ENCODE measurements at regions not wholly inside any gene's neighbourhood (a gene's known extent, or its start where the extent isn't known, plus 50 kb on each side); places are given as distances from the start of the nearest gene placed in this dataset.

DNA sequence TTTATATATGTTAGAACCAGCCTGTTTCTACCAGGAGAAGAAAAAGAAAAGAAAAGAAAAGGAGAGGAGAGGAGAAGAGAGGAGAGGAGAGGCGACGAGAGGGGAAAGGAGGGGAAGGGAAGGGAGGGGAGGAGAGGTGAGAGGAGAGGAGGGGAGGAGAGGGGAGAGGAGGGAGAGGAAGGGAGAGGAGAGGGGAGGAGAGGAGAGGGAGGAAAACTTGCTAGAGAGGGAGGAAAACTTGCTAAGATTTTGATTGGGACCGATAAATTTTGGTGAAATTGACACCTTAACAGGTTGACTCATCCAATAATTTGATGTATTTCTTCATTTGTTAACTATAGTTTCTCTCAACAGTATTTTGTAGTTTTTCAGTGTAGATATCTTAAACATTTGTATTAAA is 164.0 kb upstream of the SYT1 start:
- Mint-ChIP-seq H3K27me3 (no peaks in the 10 kb centered on the region), H3K36me3 (no peaks in the 10 kb centered on the region), H3K4me3 (no peak overlapping the region), H3K27ac (no peak overlapping the region), H3K4me1 (no peaks in the 10 kb centered on the region), H3K9me3 (peaks cover 2% of the 10 kb centered on the region)
- DNase-seq (ENCODE audit: low spot score in 2 of 2) (no peak), ATAC-seq (ENCODE audit: low read depth) (no peak)

- Mint-ChIP-seq H3K4me3 (no peak overlapping the region), H3K36me3 (no peaks in the 10 kb centered on the region), H3K4me1 (no peaks in the 10 kb centered on the region), H3K9me3 (peaks cover 2% of the 10 kb centered on the region), H3K27me3 (no peaks in the 10 kb centered on the region), H3K27ac (no peak overlapping the region)
- DNase-seq (ENCODE audit: low spot score in 2 of 2) (no peak), ATAC-seq (ENCODE audit: low read depth) (no peak)
Observed at GRCh38 chr12:78703820-78704525, 160.6 kb upstream of the SYT1 start.

- Mint-ChIP-seq H3K27me3 (no peaks in the 10 kb centered on the region), H3K4me3 (no peak overlapping the region), H3K4me1 (no peaks in the 10 kb centered on the region), H3K36me3 (no peaks in the 10 kb centered on the region), H3K9me3 (no peaks in the 10 kb centered on the region), H3K27ac (no peak overlapping the region)
- ATAC-seq (ENCODE audit: low read depth) (no peak), DNase-seq (ENCODE audit: low spot score in 2 of 2) (no peak)
Observed at GRCh38 chr12:78711954-78712353, 152.6 kb upstream of the SYT1 start.

GRCh38 chr12:78712834-78713481 is 151.6 kb upstream of the SYT1 start:
- no peaks in the 10 kb centered on the region for H3K4me1 Mint-ChIP-seq
- DNase-seq (ENCODE audit: low spot score in 2 of 2) (no peak), ATAC-seq (ENCODE audit: low read depth) (no peak)
- no peak overlapping the region for H3K4me3 Mint-ChIP-seq
- H3K36me3 Mint-ChIP-seq: no peaks in the 10 kb centered on the region
- H3K27me3 Mint-ChIP-seq: no peaks in the 10 kb centered on the region
- no peak overlapping the region for H3K27ac Mint-ChIP-seq
- no peaks in the 10 kb centered on the region for H3K9me3 Mint-ChIP-seq

DNA sequence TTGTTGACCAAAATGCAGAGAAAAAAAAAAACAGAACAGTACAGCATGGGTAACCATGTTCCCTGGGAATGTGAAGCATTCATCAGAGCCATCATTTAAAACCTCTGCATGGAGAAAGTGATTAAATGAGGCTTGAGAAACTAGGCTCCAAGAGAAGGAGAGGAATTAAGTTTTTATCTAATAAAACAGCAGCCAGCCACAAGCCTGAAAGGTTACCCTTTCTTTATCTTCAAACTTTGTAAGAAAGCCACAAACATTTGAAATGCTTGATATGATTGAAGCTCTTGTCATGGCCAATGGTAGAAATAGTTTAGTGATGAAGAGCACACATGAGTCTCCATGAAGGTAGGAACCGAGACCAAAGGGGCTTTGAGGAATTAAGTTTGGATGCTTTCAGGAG is 144.9 kb upstream of the SYT1 start:
- Mint-ChIP-seq H3K27me3 (no peaks in the 10 kb centered on the region), H3K36me3 (no peaks in the 10 kb centered on the region), H3K9me3 (no peaks in the 10 kb centered on the region), H3K4me3 (no peak overlapping the region), H3K27ac (no peak overlapping the region), H3K4me1 (no peaks in the 10 kb centered on the region)
- DNase-seq (ENCODE audit: low spot score in 2 of 2) (no peak), ATAC-seq (ENCODE audit: low read depth) (no peak)

GRCh38 chr12:78721906-78722305 is 142.7 kb upstream of the SYT1 start:
- Mint-ChIP-seq H3K27ac (no peak overlapping the region), H3K4me3 (no peak overlapping the region), H3K4me1 (no peaks in the 10 kb centered on the region), H3K36me3 (no peaks in the 10 kb centered on the region), H3K27me3 (no peaks in the 10 kb centered on the region), H3K9me3 (no peaks in the 10 kb centered on the region)
- no peak for ATAC-seq (ENCODE audit: low read depth)
- no peak for DNase-seq (ENCODE audit: low spot score in 2 of 2)

DNA sequence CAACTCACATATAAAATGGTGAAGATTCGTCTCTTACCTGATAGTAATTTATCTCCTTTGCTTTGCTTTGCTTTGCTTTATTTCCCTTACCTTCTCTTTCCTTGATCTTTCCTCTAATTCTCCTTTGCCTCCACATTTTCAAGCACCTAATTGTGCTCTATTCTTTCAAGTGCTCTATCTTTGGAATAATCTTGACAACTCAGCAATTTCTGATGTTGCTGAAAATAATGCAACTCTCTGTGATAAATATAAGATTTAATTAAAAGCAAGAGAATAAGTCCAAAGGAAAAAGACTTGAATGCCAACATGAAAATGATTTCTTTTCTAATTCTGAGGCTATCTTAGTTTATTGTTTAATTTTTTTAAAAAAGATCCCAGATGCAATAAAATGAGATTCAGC is 139.5 kb upstream of the SYT1 start:
- DNase-seq (ENCODE audit: low spot score in 2 of 2) (no peak), ATAC-seq (ENCODE audit: low read depth) (no peak)
- Mint-ChIP-seq H3K36me3 (no peaks in the 10 kb centered on the region), H3K27ac (no peak overlapping the region), H3K4me1 (no peaks in the 10 kb centered on the region), H3K27me3 (no peaks in the 10 kb centered on the region), H3K9me3 (no peaks in the 10 kb centered on the region), H3K4me3 (no peak overlapping the region)

- Mint-ChIP-seq H3K4me3 (no peak overlapping the region), H3K36me3 (no peaks in the 10 kb centered on the region), H3K27me3 (no peaks in the 10 kb centered on the region), H3K4me1 (no peaks in the 10 kb centered on the region), H3K9me3 (no peaks in the 10 kb centered on the region), H3K27ac (no peak overlapping the region)
- no peak for DNase-seq (ENCODE audit: low spot score in 2 of 2)
- no peak for ATAC-seq (ENCODE audit: low read depth)
Observed at GRCh38 chr12:78725951-78726580, 138.5 kb upstream of the SYT1 start.

GRCh38 chr12:78726854-78727253 is 137.7 kb upstream of the SYT1 start:
- DNase-seq (ENCODE audit: low spot score in 2 of 2) (no peak), ATAC-seq (ENCODE audit: low read depth) (no peak)
- Mint-ChIP-seq H3K36me3 (no peaks in the 10 kb centered on the region), H3K4me1 (no peaks in the 10 kb centered on the region), H3K27me3 (no peaks in the 10 kb centered on the region), H3K4me3 (no peak overlapping the region), H3K27ac (no peak overlapping the region), H3K9me3 (peaks cover under 1% of the 10 kb centered on the region)

- ATAC-seq (ENCODE audit: low read depth) (no peak), DNase-seq (ENCODE audit: low spot score in 2 of 2) (no peak)
- Mint-ChIP-seq H3K27ac (no peak overlapping the region), H3K4me3 (no peak overlapping the region), H3K4me1 (no peaks in the 10 kb centered on the region), H3K9me3 (peaks cover 5% of the 10 kb centered on the region), H3K27me3 (no peaks in the 10 kb centered on the region), H3K36me3 (no peaks in the 10 kb centered on the region)
Observed at GRCh38 chr12:78732481-78732880, 132.1 kb upstream of the SYT1 start.

DNA sequence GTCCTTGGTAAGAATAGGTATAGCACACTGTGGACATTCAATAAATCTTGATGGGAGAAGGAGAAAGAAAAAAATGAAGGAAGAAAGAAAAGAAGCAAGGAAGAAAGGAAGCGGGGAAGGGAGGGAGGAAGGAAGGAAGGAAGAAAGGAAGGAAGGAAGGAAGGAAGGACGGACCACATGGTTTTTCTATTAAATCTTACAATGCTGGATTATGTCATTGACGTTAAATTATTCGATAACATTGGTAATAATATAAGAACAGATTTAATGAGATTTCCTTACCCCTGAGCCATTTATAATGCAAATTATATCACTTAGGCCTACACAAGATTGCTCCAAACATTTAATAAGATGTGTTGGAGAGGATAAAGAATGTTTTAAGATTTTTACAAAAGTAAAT is 124.9 kb upstream of the SYT1 start:
- H3K36me3 Mint-ChIP-seq: no peaks in the 10 kb centered on the region
- no peaks in the 10 kb centered on the region for H3K27me3 Mint-ChIP-seq
- H3K27ac Mint-ChIP-seq: no peak overlapping the region
- H3K4me1 Mint-ChIP-seq: no peaks in the 10 kb centered on the region
- ATAC-seq (ENCODE audit: low read depth) (no peak), DNase-seq (ENCODE audit: low spot score in 2 of 2) (no peak)
- H3K4me3 Mint-ChIP-seq: no peak overlapping the region
- peaks cover 1% of the 10 kb centered on the region for H3K9me3 Mint-ChIP-seq

DNA sequence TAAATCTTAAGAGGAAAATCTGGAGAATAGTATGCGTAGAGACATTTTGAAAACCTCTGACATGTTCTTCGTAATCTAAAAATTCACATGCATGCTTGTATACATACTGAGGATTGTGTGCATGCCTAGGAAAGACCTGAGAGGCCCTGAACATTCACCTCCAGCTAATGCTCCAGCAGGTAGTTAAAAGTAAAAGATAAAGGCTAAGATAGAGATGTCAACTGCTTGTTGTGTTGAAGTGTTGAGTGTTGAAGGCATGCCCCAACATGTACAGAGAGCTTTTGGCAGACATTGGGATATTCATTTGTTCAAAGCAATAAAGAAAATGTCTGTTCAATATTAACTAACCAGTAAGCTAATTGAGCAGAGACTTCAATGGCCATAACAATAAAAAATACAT is 118.6 kb upstream of the SYT1 start:
- no peak for DNase-seq (ENCODE audit: low spot score in 2 of 2)
- no peaks in the 10 kb centered on the region for H3K36me3 Mint-ChIP-seq
- peaks cover 4% of the 10 kb centered on the region for H3K9me3 Mint-ChIP-seq
- ATAC-seq (ENCODE audit: low read depth): no peak
- H3K27ac Mint-ChIP-seq: no peak overlapping the region
- no peak overlapping the region for H3K4me3 Mint-ChIP-seq
- no peaks in the 10 kb centered on the region for H3K4me1 Mint-ChIP-seq
- H3K27me3 Mint-ChIP-seq: no peaks in the 10 kb centered on the region

DNA sequence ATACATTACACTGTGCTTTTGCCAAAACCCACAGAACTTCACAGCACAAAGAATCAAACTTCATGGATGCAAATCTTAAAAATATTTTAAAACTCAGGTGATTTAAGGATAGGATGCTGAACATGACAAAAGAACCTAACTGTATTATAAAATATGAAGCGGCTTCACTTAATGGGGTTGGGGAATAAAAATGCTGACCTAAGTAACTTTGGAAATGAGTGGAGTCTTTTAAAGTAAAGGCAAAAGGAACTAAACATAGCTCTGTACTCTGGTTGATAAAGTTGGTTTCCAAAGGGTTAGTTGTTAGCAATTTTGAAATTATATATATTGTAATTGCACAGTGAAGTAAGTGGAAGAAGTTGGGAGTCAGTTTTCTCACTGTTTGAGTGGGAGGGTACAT is 111.5 kb upstream of the SYT1 start:
- Mint-ChIP-seq H3K4me1 (no peaks in the 10 kb centered on the region), H3K27me3 (no peaks in the 10 kb centered on the region), H3K36me3 (no peaks in the 10 kb centered on the region), H3K27ac (no peak overlapping the region), H3K9me3 (peaks cover 2% of the 10 kb centered on the region), H3K4me3 (no peak overlapping the region)
- ATAC-seq (ENCODE audit: low read depth): no peak
- DNase-seq (ENCODE audit: low spot score in 2 of 2): no peak

- Mint-ChIP-seq H3K9me3 (peaks cover 5% of the 10 kb centered on the region), H3K27ac (no peak overlapping the region), H3K27me3 (no peaks in the 10 kb centered on the region), H3K36me3 (no peaks in the 10 kb centered on the region), H3K4me1 (no peaks in the 10 kb centered on the region), H3K4me3 (no peak overlapping the region)
- DNase-seq (ENCODE audit: low spot score in 2 of 2) (no peak), ATAC-seq (ENCODE audit: low read depth) (no peak)
Observed at GRCh38 chr12:78756936-78757335, 107.6 kb upstream of the SYT1 start.

- ATAC-seq (ENCODE audit: low read depth) (no peak), DNase-seq (ENCODE audit: low spot score in 2 of 2) (no peak)
- H3K27ac Mint-ChIP-seq: no peak overlapping the region
- H3K9me3 Mint-ChIP-seq: peaks cover 5% of the 10 kb centered on the region
- H3K27me3 Mint-ChIP-seq: no peaks in the 10 kb centered on the region
- H3K4me3 Mint-ChIP-seq: no peak overlapping the region
- H3K4me1 Mint-ChIP-seq: no peaks in the 10 kb centered on the region
- no peaks in the 10 kb centered on the region for H3K36me3 Mint-ChIP-seq
Observed at GRCh38 chr12:78759367-78759766, 105.2 kb upstream of the SYT1 start.

All from memory B cell (primary cell).